Small intestine (tissue), 7 donors: ENCODE measurements at regions not wholly inside any gene's neighbourhood (a gene's known extent, or its start where the extent isn't known, plus 50 kb on each side); places are given as distances from the start of the nearest gene placed in this dataset.

Experiments
- DNase-seq, 2 donors: peaks; one replicate each; pipeline versions ENCODE4 v3.0.0 to v3.0.0-alpha.2; 2013
- FAIRE-seq: peaks from 2 replicates; lab custom pipeline; 2012; peaks lifted over from hg19 to GRCh38; lab: Jason Lieb, UNC
- H3K27ac ChIP-seq, 3 donors: one replicate each; pipeline ENCODE4 v1.5.1; 2013; ENCODE audit warnings: low read length in 2 of 3, mild to moderate bottlenecking in 2 of 3, control low read depth in 1 of 3, inconsistent platforms in 1 of 3, low read depth in 1 of 3, moderate library complexity in 1 of 3
- H3K27me3 ChIP-seq, 3 donors: one replicate each; pipeline ENCODE4 v1.6.1; 2013; ENCODE audit warnings: low read length in 3 of 3, inconsistent platforms in 1 of 3; ENCODE audit not compliant: control insufficient read depth in 3 of 3, insufficient read depth in 3 of 3
- H3K36me3 ChIP-seq, 3 donors: one replicate each; pipeline ENCODE4 v1.6.1; 2013; ENCODE audit warnings: low read length in 3 of 3, inconsistent platforms in 1 of 3, low read depth in 1 of 3, mild to moderate bottlenecking in 1 of 3, moderate library complexity in 1 of 3; ENCODE audit not compliant: control insufficient read depth in 3 of 3, insufficient read depth in 2 of 3
- H3K4me1 ChIP-seq, 3 donors: one replicate each; pipeline ENCODE4 v1.6.1; 2013; ENCODE audit warnings: low read length in 2 of 3, inconsistent platforms in 1 of 3, low read depth in 1 of 3, mild to moderate bottlenecking in 1 of 3, moderate library complexity in 1 of 3; ENCODE audit not compliant: control insufficient read depth in 3 of 3, insufficient read depth in 2 of 3
- H3K4me3 ChIP-seq, 3 donors: one replicate each; pipeline ENCODE4 v1.5.1; 2013; ENCODE audit warnings: low read length in 3 of 3, control low read depth in 1 of 3, inconsistent platforms in 1 of 3, low read depth in 1 of 3, mild to moderate bottlenecking in 1 of 3, moderate library complexity in 1 of 3
- H3K9me3 ChIP-seq, 2 donors: one replicate each; pipeline ENCODE4 v1.6.1; 2013; ENCODE audit warnings: low read depth in 1 of 2, low read length in 1 of 2; ENCODE audit not compliant: control insufficient read depth in 2 of 2, insufficient read depth in 1 of 2
- WGBS, 3 donors: extraction: QIAGEN DNeasy Blood & Tissue Kit; methylation state at CpG; one replicate each; pipeline ENCODE4 v1.1.7; 2013; 5-methylcytosine and 5-hydroxymethylcytosine counted together
- donor health status: healthy with polysubstance abuse.
- donor health status: control.
- donor health status: control.
- donor health status: Bipolar disorder and iron deficiency.
- donor health status: healthy.

GRCh38 chr10:29048506-29048905, 240.4 kb upstream of the LYZL1 start:
- no peaks in the 10 kb centered on the region for H3K27me3 ChIP-seq
- H3K27ac ChIP-seq = no peak overlapping the region
- FAIRE-seq (no peak), DNase-seq (no peak)
- no peaks in the 10 kb centered on the region for H3K36me3 ChIP-seq
- no peaks in the 10 kb centered on the region for H3K4me1 ChIP-seq
- no peaks in the 10 kb centered on the region for H3K9me3 ChIP-seq
- no peak overlapping the region for H3K4me3 ChIP-seq
- 78 to 93% (median 84%) methylated on average over 1 of the region's 1 CpG for WGBS, 3 donors

DNA sequence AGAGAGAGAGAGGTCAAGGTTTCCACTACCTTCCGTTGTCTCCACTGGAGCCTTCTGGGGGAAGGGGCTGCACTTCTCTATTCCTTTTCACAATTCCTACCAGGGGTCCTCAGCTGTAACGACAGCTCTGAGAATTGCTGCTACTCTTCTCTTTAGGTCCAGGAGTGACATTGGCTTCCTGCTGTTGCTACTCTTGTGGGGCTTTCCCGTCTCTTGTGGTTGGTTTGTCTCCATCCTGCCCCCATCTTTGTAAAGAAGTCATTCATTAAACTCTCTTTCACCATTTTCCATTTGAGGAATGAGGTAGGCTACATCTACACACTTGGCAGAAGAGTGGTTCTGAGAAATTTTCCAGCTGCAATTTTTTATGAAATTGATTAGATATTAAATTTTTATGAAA, 238.8 kb upstream of the LYZL1 start:
- Histone ChIP-seq H3K36me3 (no peaks in the 10 kb centered on the region), H3K27me3 (no peaks in the 10 kb centered on the region), H3K4me1 (no peaks in the 10 kb centered on the region), H3K27ac (no peak overlapping the region), H3K4me3 (no peak overlapping the region), H3K9me3 (no peaks in the 10 kb centered on the region)
- WGBS, 3 donors = 73 to 83% (median 83%) methylated on average over 3 of the region's 3 CpGs
- DNase-seq (no peak), FAIRE-seq (no peak)

DNA sequence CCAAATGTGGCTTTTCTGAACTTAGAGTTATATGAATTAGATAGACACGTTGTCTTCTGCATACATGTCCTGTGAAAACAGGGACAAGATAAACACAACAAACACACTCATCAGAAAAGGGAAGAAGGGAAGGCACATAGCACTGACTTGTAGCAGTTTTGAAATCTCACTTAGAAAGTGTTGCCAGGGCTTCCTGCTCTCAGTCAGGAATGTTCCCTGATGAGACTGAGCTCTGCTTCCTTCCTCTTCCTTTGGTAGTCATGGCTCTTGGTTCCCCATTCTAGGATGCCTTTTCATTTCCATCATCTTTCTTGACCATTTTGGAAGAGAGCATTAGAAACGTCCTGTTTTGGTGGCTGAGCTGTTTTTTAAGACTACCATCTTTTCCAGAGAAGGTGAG, 233.8 kb upstream of the LYZL1 start:
- Histone ChIP-seq H3K9me3 (no peaks in the 10 kb centered on the region), H3K27me3 (no peaks in the 10 kb centered on the region), H3K27ac (no peak overlapping the region), H3K4me3 (no peak overlapping the region), H3K4me1 (no peaks in the 10 kb centered on the region), H3K36me3 (no peaks in the 10 kb centered on the region)
- DNase-seq (no peak), FAIRE-seq (no peak)
- 38 to 63% (median 39%) methylated on average over 2 of the region's 2 CpGs for WGBS, 3 donors

DNA sequence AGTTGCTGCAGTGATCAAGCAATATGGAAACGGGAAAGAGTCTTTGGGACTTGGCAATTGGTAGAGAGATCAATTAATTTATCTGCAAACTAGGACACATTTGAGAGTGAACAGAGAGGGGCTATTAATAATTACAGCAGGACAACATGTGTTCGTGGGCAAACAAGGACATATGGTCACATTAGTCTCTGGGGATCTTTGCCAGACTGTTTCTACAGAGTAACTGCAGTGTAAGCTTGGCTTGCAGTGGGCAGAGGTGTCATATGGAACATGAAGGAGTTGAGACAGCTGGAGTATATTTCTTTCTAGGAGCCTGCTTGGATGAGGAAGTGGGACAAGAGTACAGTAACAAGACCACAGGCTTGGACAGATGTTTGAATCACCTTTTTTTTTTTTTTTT, 232.1 kb upstream of the LYZL1 start:
- Histone ChIP-seq H3K9me3 (no peaks in the 10 kb centered on the region), H3K36me3 (no peaks in the 10 kb centered on the region), H3K4me1 (no peaks in the 10 kb centered on the region), H3K27me3 (no peaks in the 10 kb centered on the region), H3K4me3 (no peak overlapping the region), H3K27ac (no peak overlapping the region)
- FAIRE-seq (no peak), DNase-seq (peak in 1 of 2 donors; percentile 5)
- WGBS, 3 donors = 36 to 47% (median 46%) methylated on average over 2 of the region's 2 CpGs

DNA sequence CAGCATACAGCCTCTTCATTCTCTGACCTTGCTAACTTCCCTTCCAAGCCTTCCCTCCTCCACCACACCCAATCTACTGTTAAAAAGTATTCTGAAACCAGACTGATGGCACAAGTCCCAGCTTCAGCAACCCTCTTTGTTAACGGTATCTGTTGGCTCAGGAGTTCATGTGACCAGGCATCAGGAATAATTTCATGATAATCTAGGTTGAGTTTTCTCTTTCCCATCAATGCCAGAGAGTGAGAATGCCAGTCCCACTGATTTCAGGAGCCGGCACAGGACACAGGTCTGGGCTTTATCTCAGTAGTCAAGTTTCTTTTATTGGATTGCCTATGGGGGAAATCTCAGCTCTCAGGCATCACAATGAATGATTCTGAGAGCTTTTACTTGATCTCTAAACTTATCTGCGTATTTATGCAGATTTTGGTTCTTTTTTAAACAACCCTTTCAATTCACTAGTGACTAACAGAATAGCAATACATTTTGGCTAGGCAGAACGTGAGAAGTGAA, 231.0 kb upstream of the LYZL1 start:
- DNase-seq (no peak), FAIRE-seq (no peak)
- 35 to 47% (median 40%) methylated on average over 4 of the region's 4 CpGs for WGBS, 3 donors
- Histone ChIP-seq H3K4me1 (no peaks in the 10 kb centered on the region), H3K9me3 (no peaks in the 10 kb centered on the region), H3K27ac (no peak overlapping the region), H3K4me3 (no peak overlapping the region), H3K36me3 (no peaks in the 10 kb centered on the region), H3K27me3 (no peaks in the 10 kb centered on the region)

DNA sequence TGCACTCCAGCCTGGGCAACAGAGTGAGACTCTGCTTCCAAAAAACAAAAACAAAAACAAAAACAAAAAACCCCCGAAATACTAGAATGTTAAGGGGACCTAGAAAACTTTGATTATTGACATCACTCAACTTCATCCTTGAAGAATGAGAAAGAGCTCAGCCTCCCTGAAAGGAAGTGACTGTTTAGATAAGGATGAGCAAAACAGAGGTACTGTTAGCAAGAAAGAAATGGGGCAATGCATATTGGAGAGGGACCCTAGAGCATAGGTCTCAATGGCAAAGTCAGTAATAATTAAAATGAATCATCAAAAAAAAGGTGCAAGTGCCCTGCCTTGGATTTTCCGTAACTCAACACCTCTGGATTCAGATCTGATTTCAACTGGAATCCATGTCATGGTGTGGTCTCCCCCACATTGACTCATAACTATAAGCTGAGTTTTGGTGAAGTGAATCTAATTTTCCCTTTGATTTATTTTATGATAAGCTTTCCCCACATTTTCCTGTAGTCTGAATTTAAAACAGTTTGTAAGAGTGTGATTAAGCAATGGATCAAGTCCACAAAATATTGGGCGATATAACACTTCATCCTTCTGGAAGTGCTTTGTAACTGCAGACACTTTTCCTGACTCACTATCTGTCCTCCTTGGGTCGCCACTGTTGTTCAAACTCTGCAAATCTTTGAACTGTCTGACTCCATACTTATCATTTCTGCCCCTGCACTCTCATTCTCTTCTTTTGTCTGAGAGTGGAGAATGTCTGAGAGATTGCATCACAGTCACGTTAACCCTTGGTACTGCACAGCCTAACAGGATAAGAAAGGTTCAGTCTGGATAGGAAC, 224.8 kb upstream of the LYZL1 start:
- FAIRE-seq = no peak
- H3K4me3 ChIP-seq = no peak overlapping the region
- WGBS, 3 donors = 53 to 63% (median 57%) methylated on average over 5 of the region's 5 CpGs
- DNase-seq = peak in 1 of 2 donors; percentile 79
- peaks cover 0 to 1% (median 0%) of the 10 kb centered on the region in 3 donors for H3K27me3 ChIP-seq
- H3K27ac ChIP-seq = no peak overlapping the region
- no peaks in the 10 kb centered on the region for H3K9me3 ChIP-seq
- no peaks in the 10 kb centered on the region for H3K36me3 ChIP-seq
- peaks cover 0 to 17% (median 0%) of the 10 kb centered on the region in 3 donors for H3K4me1 ChIP-seq

DNA sequence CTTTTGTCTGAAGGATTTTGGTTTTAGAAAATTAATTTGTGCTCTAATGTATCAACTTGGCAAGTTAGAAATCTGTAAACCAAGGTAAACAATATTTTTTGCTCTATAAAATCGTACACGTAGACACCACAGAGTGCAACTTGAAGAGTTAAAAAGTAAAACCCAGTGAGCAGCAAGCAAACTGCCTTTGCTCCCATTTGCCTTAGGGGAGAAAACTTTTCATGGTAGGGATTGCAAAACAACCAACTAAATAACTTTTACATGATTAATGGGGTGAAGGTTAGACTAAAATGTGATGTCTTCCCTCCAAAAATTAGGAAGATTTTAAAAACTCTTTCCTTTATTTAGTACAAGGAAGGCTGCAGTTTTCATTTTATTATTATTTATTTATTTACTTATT, 224.2 kb upstream of the LYZL1 start:
- DNase-seq (no peak), FAIRE-seq (no peak)
- peaks cover 0 to 2% (median 0%) of the 10 kb centered on the region in 3 donors for H3K27me3 ChIP-seq
- H3K9me3 ChIP-seq = no peaks in the 10 kb centered on the region
- H3K4me1 ChIP-seq = peaks cover 0 to 24% (median 0%) of the 10 kb centered on the region in 3 donors
- no peak overlapping the region for H3K4me3 ChIP-seq
- peak overlapping the region in 1 of 3 donors; percentile 37 for H3K27ac ChIP-seq
- WGBS, 3 donors = 59% methylated on average over 2 of the region's 2 CpGs
- H3K36me3 ChIP-seq = no peaks in the 10 kb centered on the region

DNA sequence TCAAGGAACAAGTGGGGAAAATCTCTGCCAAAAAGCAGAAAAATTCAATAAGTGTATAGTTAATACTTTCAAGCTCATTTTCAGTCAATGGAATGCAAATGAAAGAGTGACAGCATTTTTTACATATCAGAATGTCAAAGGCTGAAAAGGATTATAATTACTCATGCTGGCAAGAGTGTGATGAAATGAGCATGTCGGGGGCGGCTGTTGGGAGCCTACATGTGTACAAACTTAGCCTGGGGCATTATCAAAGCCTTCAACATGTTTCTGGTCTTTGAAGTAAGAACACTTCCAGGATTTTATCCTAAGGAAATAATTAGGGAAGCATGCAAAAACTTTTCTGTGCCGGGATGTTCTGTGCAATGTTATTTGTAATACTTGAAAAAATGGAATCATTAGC, 221.7 kb upstream of the LYZL1 start:
- FAIRE-seq = no peak
- peaks cover 0 to 2% (median 0%) of the 10 kb centered on the region in 3 donors for H3K27me3 ChIP-seq
- H3K9me3 ChIP-seq = no peaks in the 10 kb centered on the region
- no peak overlapping the region for H3K27ac ChIP-seq
- H3K4me1 ChIP-seq = peaks cover 0 to 32% (median 0%) of the 10 kb centered on the region in 3 donors
- H3K36me3 ChIP-seq = no peaks in the 10 kb centered on the region
- no peak for DNase-seq
- no peak overlapping the region for H3K4me3 ChIP-seq
- 57 to 87% (median 70%) methylated on average over 3 of the region's 3 CpGs for WGBS, 3 donors
